IMR-90 (cell line): ENCODE measurements at regions not wholly inside any gene's neighbourhood (a gene's known extent, or its start where the extent isn't known, plus 50 kb on each side); places are given as distances from the start of the nearest gene placed in this dataset.

Experiments used
- ATAC-seq: fragments of 200-7000 bp; cut with Tn5 transposase; 2 replicates; pipeline ENCODE4 v1.9.1; 2020; ENCODE audit warnings: low read depth, mild to moderate bottlenecking, moderate library complexity
- BruUV-seq: library from RNA; stranded (reverse); fragments of 400-500 nt; replicated peaks from 2 replicates; lab custom pipeline; 2021; lab: Mats Ljungman, UMichigan
- CTCF ChIA-PET: fragments of 300-600 bp; formaldehyde crosslinking; extraction: SDS; loops from one replicate; lab custom pipeline; 2021; ENCODE audit warnings: antibody characterized with exemption; lab: Yijun Ruan, JAX
- POLR2A ChIA-PET: fragments of 300-600 bp; sonication (Branson Sonifier 250); formaldehyde crosslinking; loops from one replicate; lab custom pipeline; 2022; ENCODE audit warnings: antibody characterized with exemption; ENCODE audit not compliant: unreplicated experiment; lab: Charles Lee
- DNase-seq: peaks from one replicate; pipeline ENCODE4 v3.0.0; 2013
- H2AFZ ChIP-seq: replicated peaks from 2 replicates; pipeline ENCODE3; 2013; ENCODE audit warnings: low read length, mild to moderate bottlenecking; ENCODE audit not compliant: poor library complexity
- H2AK5ac ChIP-seq: 2 replicates; pipeline ENCODE4 v1.6.1; 2013; ENCODE audit warnings: low read depth, low read length, inconsistent platforms
- H2AK9ac ChIP-seq: replicated peaks from 2 replicates; pipeline ENCODE3; 2013; ENCODE audit warnings: mild to moderate bottlenecking, low read depth, low read length, moderate library complexity; ENCODE audit not compliant: poor library complexity
- H2BK120ac ChIP-seq: 2 replicates; pipeline ENCODE4 v1.6.1; 2013; ENCODE audit warnings: low read depth, low read length, inconsistent platforms
- H2BK15ac ChIP-seq: 3 replicates; pipeline ENCODE4 v1.6.1; 2013; ENCODE audit warnings: low read depth, low read length, inconsistent platforms
- H2BK20ac ChIP-seq: 2 replicates; pipeline ENCODE4 v1.6.1; 2013; ENCODE audit warnings: low read depth, mild to moderate bottlenecking, inconsistent platforms, low read length, moderate library complexity
- H2BK5ac ChIP-seq: 2 replicates; pipeline ENCODE4 v1.6.1; 2013; ENCODE audit warnings: mild to moderate bottlenecking, low read depth, low read length, inconsistent platforms; ENCODE audit not compliant: poor library complexity, severe bottlenecking
- H3K14ac ChIP-seq: replicated peaks from 2 replicates; pipeline ENCODE4 v1.6.1; 2013; ENCODE audit warnings: low read depth, low read length, inconsistent platforms
- H3K18ac ChIP-seq: 2 replicates; pipeline ENCODE4 v1.6.1; 2013; ENCODE audit warnings: low read depth, low read length, control low read depth
- H3K23ac ChIP-seq: 2 replicates; pipeline ENCODE4 v1.6.1; 2013; ENCODE audit warnings: low read depth, low read length, inconsistent platforms
- H3K27ac ChIP-seq: 2 replicates; pipeline ENCODE4 v1.5.1; 2013; ENCODE audit warnings: mild to moderate bottlenecking, control low read depth, low read length; ENCODE audit not compliant: insufficient read depth
- H3K27me3 ChIP-seq: 2 replicates; pipeline ENCODE4 v1.6.1; 2013; ENCODE audit warnings: low read length; ENCODE audit not compliant: control insufficient read depth, insufficient read depth
- H3K36me3 ChIP-seq: 2 replicates; pipeline ENCODE4 v1.6.1; 2013; ENCODE audit warnings: low read length, mixed read lengths; ENCODE audit not compliant: control insufficient read depth, insufficient read depth
- H3K4ac ChIP-seq: 2 replicates; pipeline ENCODE4 v1.6.1; 2013; ENCODE audit warnings: low read depth, low read length, inconsistent platforms
- H3K4me1 ChIP-seq: 2 replicates; pipeline ENCODE4 v1.6.1; 2013; ENCODE audit warnings: low read length, mixed read lengths; ENCODE audit not compliant: control insufficient read depth, insufficient read depth
- H3K4me2 ChIP-seq: 2 replicates; pipeline ENCODE4 v1.6.1; 2013; ENCODE audit warnings: low read depth, mild to moderate bottlenecking, control low read depth, low read length, moderate library complexity
- H3K4me3 ChIP-seq: 2 replicates; pipeline ENCODE4 v1.5.1; 2013; ENCODE audit warnings: low read depth, mild to moderate bottlenecking, control low read depth, low read length, moderate library complexity; ENCODE audit not compliant: insufficient read depth
- H3K56ac ChIP-seq: 2 replicates; pipeline ENCODE4 v1.6.1; 2013; ENCODE audit warnings: low read length, inconsistent platforms; ENCODE audit not compliant: insufficient read depth; ENCODE audit errors: extremely low read depth
- H3K79me1 ChIP-seq, 2 experiments: 2 replicates each; pipeline ENCODE4 v1.6.1; 2013; ENCODE audit warnings: low read length in 2 of 2, inconsistent platforms in 1 of 2, low read depth in 1 of 2
- H3K9ac ChIP-seq: 2 replicates; pipeline ENCODE4 v1.6.1; 2013; ENCODE audit warnings: low read depth, low read length, control low read depth
- H3K9me1 ChIP-seq: 2 replicates; pipeline ENCODE4 v1.6.1; 2013; ENCODE audit warnings: low read length, inconsistent platforms; ENCODE audit not compliant: insufficient read depth
- H3K9me3 ChIP-seq: 2 replicates; pipeline ENCODE4 v1.6.1; 2013; ENCODE audit warnings: low read length; ENCODE audit not compliant: control insufficient read depth, insufficient read depth
- H4K20me1 ChIP-seq: 2 replicates; pipeline ENCODE4 v1.6.1; 2013; ENCODE audit warnings: low read length, inconsistent platforms; ENCODE audit not compliant: insufficient read depth
- H4K5ac ChIP-seq: 2 replicates; pipeline ENCODE4 v1.6.1; 2013; ENCODE audit warnings: mild to moderate bottlenecking, low read depth, low read length, control low read depth
- H4K8ac ChIP-seq, 2 experiments: 2 replicates each; pipeline ENCODE4 v1.6.1; 2013; ENCODE audit warnings: low read depth in 2 of 2, low read length in 2 of 2, control low read depth in 1 of 2, inconsistent platforms in 1 of 2
- H4K91ac ChIP-seq: 2 replicates; pipeline ENCODE4 v1.6.1; 2013; ENCODE audit warnings: low read depth, low read length, inconsistent platforms; ENCODE audit not compliant: insufficient read depth
- BHLHE40 ChIP-seq: fragments of 150-350 bp; IDR thresholded peaks from 2 replicates; pipeline ENCODE4 v1.6.1; 2016; ENCODE audit warnings: mild to moderate bottlenecking, low read depth, low read length
- CEBPB ChIP-seq: IDR thresholded peaks from 2 replicates; pipeline ENCODE4 v1.6.1; 2012; ENCODE audit warnings: low read depth, low read length, improper control_type of control experiment
- FOS ChIP-seq: fragments of 150-350 bp; IDR thresholded peaks from 2 replicates; pipeline ENCODE4 v1.6.1; 2016; ENCODE audit warnings: low read depth, low read length
- MAZ ChIP-seq: IDR thresholded peaks from 2 replicates; pipeline ENCODE4 v1.6.1; 2012; ENCODE audit warnings: low read depth, mild to moderate bottlenecking, low read length, improper control_type of control experiment, moderate library complexity, borderline replicate concordance
- NFE2L2 ChIP-seq: fragments of 150-350 bp; IDR thresholded peaks from 2 replicates; pipeline ENCODE4 v1.6.1; 2016; ENCODE audit warnings: low read depth, mild to moderate bottlenecking, low read length
- POLR2A ChIP-seq: IDR thresholded peaks from 2 replicates; pipeline ENCODE4 v1.6.1; 2012; ENCODE audit warnings: mild to moderate bottlenecking, low read depth, low read length
- RCOR1 ChIP-seq: IDR thresholded peaks from 2 replicates; pipeline ENCODE4 v1.6.1; 2012; ENCODE audit warnings: mild to moderate bottlenecking, low read length, improper control_type of control experiment; ENCODE audit not compliant: insufficient replicate concordance
- RFX5 ChIP-seq: IDR thresholded peaks from 2 replicates; pipeline ENCODE4 v1.8.0; 2012; ENCODE audit warnings: low read depth, mild to moderate bottlenecking, low read length, moderate library complexity
- SMC3 ChIP-seq: fragments of 150-350 bp; IDR thresholded peaks from 2 replicates; pipeline ENCODE4 v1.6.1; 2016; ENCODE audit warnings: low read depth, mild to moderate bottlenecking, antibody characterized with exemption, low read length, moderate library complexity
- WGBS, 2 experiments: methylation state at CpG; one replicate each; pipeline versions ENCODE4 v1.1.5 to v1.1.7; 2013; ENCODE audit warnings: missing lambda C conversion rate in 2 of 2; ENCODE audit not compliant: insufficient read length in 1 of 2; ENCODE audit errors: extremely low coverage in 2 of 2; 5-methylcytosine and 5-hydroxymethylcytosine counted together
- dilution Hi-C: fragments of 300-500 bp; cut with HindIII; formaldehyde crosslinking; loops from one replicate; pipeline ENCODE4 v1.14.3; 2018; ENCODE audit warnings: low sequenced_read_pairs; ENCODE audit not compliant: unreplicated experiment
- in situ Hi-C: fragments of 300-500 bp; cut with MboI; formaldehyde crosslinking; loops from 3 replicates; pipeline ENCODE4 v1.14.3; 2019; ENCODE audit warnings: low sequenced_read_pairs, inconsistent platforms, mixed read lengths
- intact Hi-C: fragments of 100-400 bp; cut with micrococcal nuclease; formaldehyde crosslinking; loops from 2 replicates; pipeline ENCODE4 v1.10.0; 2022
- TF ChIP-seq, protein P1 (sequence below): conservative IDR thresholded peaks from 2 replicates; pipeline ENCODE4 v1.5.1; 2012; ENCODE audit warnings: mild to moderate bottlenecking, low read depth, low read length, improper control_type of control experiment
- TF ChIP-seq, protein P2 (sequence below): fragments of 150-350 bp; IDR thresholded peaks from 2 replicates; pipeline ENCODE4 v1.6.1; 2017; ENCODE audit warnings: mild to moderate bottlenecking, antibody characterized with exemption, low read length, low read depth

DNA sequence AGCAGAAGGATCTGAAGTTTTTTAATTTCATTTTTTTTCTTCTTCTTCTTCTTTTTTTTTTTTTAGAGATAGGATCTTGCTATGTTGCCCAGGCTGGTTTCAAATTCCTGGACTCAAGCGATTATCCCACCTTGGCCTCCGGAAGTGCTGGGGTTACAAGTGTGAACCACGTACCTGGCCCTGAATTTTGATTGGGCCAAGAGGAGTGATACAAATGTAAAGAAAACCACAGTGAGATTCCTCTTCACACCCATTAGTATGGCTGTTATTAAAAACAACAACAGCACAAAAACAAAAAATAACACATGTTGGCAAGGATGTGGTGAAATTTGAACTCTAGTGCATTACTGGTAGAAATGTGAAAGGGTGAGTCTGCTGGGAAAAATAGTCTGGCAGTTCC, 79.1 kb downstream of the KLF4 start:
- Histone ChIP-seq H2AK9ac (no peak overlapping the region), H3K14ac (no peak overlapping the region), H2BK120ac (no peak overlapping the region), H3K79me1 (no peaks in the 10 kb centered on the region), H3K27ac (no peak overlapping the region), H2AK5ac (no peak overlapping the region), H2AFZ (no peak overlapping the region), H4K91ac (no peak overlapping the region), H3K9me3 (no peaks in the 10 kb centered on the region), H4K20me1 (no peaks in the 10 kb centered on the region), H3K56ac (no peak overlapping the region), H3K4me1 (no peaks in the 10 kb centered on the region), H3K27me3 (peaks cover 2% of the 10 kb centered on the region; the same call in 1 of the 2 replicates), H2BK5ac (no peak overlapping the region), H4K8ac (no peak overlapping the region), H2BK15ac (no peak overlapping the region), H2BK20ac (no peak overlapping the region), H3K9ac (no peak overlapping the region), H3K4ac (no peak overlapping the region), H3K4me3 (no peak overlapping the region), H3K18ac (no peak overlapping the region), H3K9me1 (no peaks in the 10 kb centered on the region), H3K36me3 (no peaks in the 10 kb centered on the region), H4K5ac (no peak overlapping the region), H3K23ac (no peak overlapping the region), H3K4me2 (no peak overlapping the region)
- no TSS peak for BruUV-seq
- TF ChIP-seq FOS: no peak
- no peak for TF ChIP-seq SMC3
- TF ChIP-seq NFE2L2: no peak
- TF ChIP-seq RFX5: no peak
- TF ChIP-seq BHLHE40: no peak
- TF ChIP-seq, protein P1, sequence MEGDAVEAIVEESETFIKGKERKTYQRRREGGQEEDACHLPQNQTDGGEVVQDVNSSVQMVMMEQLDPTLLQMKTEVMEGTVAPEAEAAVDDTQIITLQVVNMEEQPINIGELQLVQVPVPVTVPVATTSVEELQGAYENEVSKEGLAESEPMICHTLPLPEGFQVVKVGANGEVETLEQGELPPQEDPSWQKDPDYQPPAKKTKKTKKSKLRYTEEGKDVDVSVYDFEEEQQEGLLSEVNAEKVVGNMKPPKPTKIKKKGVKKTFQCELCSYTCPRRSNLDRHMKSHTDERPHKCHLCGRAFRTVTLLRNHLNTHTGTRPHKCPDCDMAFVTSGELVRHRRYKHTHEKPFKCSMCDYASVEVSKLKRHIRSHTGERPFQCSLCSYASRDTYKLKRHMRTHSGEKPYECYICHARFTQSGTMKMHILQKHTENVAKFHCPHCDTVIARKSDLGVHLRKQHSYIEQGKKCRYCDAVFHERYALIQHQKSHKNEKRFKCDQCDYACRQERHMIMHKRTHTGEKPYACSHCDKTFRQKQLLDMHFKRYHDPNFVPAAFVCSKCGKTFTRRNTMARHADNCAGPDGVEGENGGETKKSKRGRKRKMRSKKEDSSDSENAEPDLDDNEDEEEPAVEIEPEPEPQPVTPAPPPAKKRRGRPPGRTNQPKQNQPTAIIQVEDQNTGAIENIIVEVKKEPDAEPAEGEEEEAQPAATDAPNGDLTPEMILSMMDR: no peak
- no peak for TF ChIP-seq MAZ
- no peak for TF ChIP-seq POLR2A
- TF ChIP-seq RCOR1: no peak
- TF ChIP-seq, protein P2, sequence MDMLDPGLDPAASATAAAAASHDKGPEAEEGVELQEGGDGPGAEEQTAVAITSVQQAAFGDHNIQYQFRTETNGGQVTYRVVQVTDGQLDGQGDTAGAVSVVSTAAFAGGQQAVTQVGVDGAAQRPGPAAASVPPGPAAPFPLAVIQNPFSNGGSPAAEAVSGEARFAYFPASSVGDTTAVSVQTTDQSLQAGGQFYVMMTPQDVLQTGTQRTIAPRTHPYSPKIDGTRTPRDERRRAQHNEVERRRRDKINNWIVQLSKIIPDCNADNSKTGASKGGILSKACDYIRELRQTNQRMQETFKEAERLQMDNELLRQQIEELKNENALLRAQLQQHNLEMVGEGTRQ: no peak
- no peak for TF ChIP-seq CEBPB
- dilution Hi-C loops: no loop called here
- CTCF ChIA-PET: no interaction called here
- no peak for DNase-seq
- intact Hi-C loops: no loop called here
- no CpG with 5 or more reads among the region's 3 CpGs for WGBS, 2 experiments
- no peak for ATAC-seq
- in situ Hi-C loops: no loop called here
- POLR2A ChIA-PET: no interaction called here
